Fibroblast of lung (primary cell): ENCODE measurements at regions not wholly inside any gene's neighbourhood (a gene's known extent, or its start where the extent isn't known, plus 50 kb on each side); places are given as distances from the start of the nearest gene placed in this dataset.

Source experiments
- CTCF ChIP-seq, 2 donors: IDR thresholded peaks in 1 of 2; conservative IDR thresholded peaks in 1 of 2; 1 replicate in 1 of 2; 2 replicates in 1 of 2; pipeline ENCODE4 v1.5.1; 2011 to 2012; ENCODE audit warnings: low read length in 2 of 2, control low read depth in 1 of 2, inconsistent platforms in 1 of 2, low read depth in 1 of 2, mild to moderate bottlenecking in 1 of 2
- EZH2 ChIP-seq: IDR thresholded peaks from 2 replicates; pipeline ENCODE4 v1.5.1; 2012; ENCODE audit warnings: low read length, control low read depth, mild to moderate bottlenecking; ENCODE audit errors: missing control alignments

GRCh38 chr15:81893182-81893835 lies 152.5 kb downstream of the MEX3B start:
- no peak for TF ChIP-seq CTCF (conservative IDR thresholded peaks at IDR 0.05 in 1 of 2, IDR thresholded peaks at IDR 0.05 in 1 of 2; ENCODE audit: low read depth in 1 of 2, low read length in 2 of 2)
- no peak for TF ChIP-seq EZH2
